ENCODE measurements at regions not wholly inside any gene's neighbourhood (a gene's known extent, or its start where the extent isn't known, plus 50 kb on each side); places are given as distances from the start of the nearest gene placed in this dataset.

DNA sequence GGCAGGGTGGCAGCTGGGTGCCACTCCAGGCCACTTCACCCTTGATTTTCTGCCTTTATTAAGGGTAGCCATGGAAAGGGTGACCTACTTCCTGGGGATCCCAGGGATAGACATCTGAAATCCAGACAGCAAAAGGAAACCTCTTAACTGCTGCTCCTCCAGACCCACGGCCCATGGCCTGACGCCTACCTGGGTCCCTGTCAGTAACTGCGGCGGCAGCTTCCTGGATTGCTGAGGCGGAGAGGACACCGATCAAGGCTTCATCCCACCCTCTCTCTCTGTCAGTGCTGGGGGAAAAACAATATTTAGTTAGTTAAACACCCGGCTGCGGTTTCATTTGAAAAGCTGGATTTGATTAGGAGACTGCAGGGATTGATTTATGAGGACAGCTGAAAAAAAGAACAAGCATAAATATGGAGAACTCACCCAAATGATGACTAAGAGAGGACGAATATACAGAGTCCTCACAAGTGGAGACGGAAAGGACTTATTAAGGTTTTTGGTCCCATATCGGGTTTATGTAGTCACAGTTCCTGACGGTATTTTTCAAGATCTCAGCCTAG lies 158.7 kb upstream of the KLF4 start:
- no peaks in the 10 kb centered on the region for H3K9me3 ChIP-seq (ENCODE audit: control insufficient read depth, low read length)
- no peak overlapping the region for H2AFZ ChIP-seq (ENCODE audit: low read depth, low read length)
- no peak overlapping the region for H2BK12ac ChIP-seq (ENCODE audit: low read length in 2 of 2)
- no peak overlapping the region for H3K4me3 ChIP-seq (ENCODE audit: insufficient read depth in 1 of 2, low read depth in 1 of 2, low read length in 2 of 2)
- H3K79me1 ChIP-seq (replicated peaks; ENCODE audit: low read length, poor library complexity, severe bottlenecking), result no peaks in the 10 kb centered on the region
- no peak overlapping the region for H4K8ac ChIP-seq (ENCODE audit: low read length)
- no peaks in the 10 kb centered on the region for H3K36me3 ChIP-seq (ENCODE audit: control insufficient read depth in 1 of 2, insufficient read depth in 2 of 2, low read depth in 1 of 2, low read length in 2 of 2)
- H3K4me2 ChIP-seq (ENCODE audit: low read length, poor library complexity, severe bottlenecking), result no peak overlapping the region
- DNase-seq, result no peak
- H3K14ac ChIP-seq (ENCODE audit: low read length in 2 of 2), result no peak overlapping the region
- no peak overlapping the region for H4K91ac ChIP-seq (ENCODE audit: low read length)
- H3K18ac ChIP-seq (ENCODE audit: low read depth in 1 of 2, low read length in 2 of 2), result no peak overlapping the region
- H3K4me1 ChIP-seq (ENCODE audit: control insufficient read depth, insufficient read depth, low read depth, low read length), result peaks cover 2% of the 10 kb centered on the region
- H3K27ac ChIP-seq (ENCODE audit: low read length, poor library complexity, severe bottlenecking), result no peak overlapping the region
- H3K4ac ChIP-seq (ENCODE audit: low read depth in 1 of 2, low read length in 2 of 2), result no peak overlapping the region
- H2BK120ac ChIP-seq (ENCODE audit: low read depth, low read length), result no peak overlapping the region
- peaks cover 0 to 13% of the 10 kb centered on the region in 2 experiments for H3K27me3 ChIP-seq (ENCODE audit: control insufficient read depth in 1 of 2, insufficient read depth in 1 of 2, low read length in 2 of 2)
- H3K23ac ChIP-seq (ENCODE audit: low read length in 2 of 2), result no peak overlapping the region
- H3K9ac ChIP-seq (ENCODE audit: low read length), result no peak overlapping the region
- 93% methylated on average over 10 of the region's 12 CpGs for WGBS
- H2BK5ac ChIP-seq (ENCODE audit: low read depth, low read length, poor library complexity, severe bottlenecking), result no peak overlapping the region
- H2BK15ac ChIP-seq (ENCODE audit: low read depth, poor library complexity, severe bottlenecking), result peak overlapping the region; percentile 63
- H2AK5ac ChIP-seq (ENCODE audit: low read length, severe bottlenecking), result no peak overlapping the region

DNA sequence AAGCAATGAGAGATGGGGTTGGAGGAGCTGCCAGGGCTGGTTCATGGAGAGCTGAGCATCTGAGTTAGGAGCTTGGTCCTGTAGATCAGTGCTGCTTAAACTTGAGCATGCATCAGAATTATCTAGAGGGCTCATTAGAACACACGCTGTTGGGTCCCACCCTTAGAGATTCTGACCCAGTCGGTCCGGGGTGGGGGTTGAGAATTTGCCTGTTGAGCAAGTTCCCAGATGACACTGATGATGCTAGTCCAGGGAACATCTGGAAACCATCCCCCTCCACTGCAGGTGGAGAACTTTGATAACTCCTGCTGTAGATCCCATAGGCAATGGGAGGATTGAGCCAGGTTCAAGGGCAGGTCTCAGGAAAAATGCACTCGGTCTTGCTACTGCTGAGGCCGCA lies 158.0 kb upstream of the KLF4 start:
- Histone ChIP-seq H2AFZ (ENCODE audit: low read depth, low read length) (no peak overlapping the region), H3K23ac (ENCODE audit: low read length in 2 of 2) (no peak overlapping the region)

DNA sequence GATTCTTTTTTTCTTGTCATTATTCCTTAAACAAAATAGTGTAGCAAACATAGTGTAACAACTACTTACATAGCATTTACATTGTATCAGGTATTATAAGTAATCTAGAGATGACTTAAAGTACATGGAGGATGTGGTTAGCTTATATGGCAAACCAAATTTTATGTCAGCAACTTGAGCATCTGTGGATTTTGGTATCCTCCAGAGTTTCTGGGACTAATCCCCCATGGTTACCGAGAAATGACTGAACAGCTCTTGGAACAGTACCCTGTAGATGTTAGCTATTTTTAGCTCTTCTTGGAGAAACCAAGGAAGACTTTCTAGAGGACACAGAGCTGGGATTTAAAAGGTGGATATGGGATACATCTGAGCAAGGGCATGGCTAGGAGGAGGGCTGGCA lies 157.6 kb upstream of the KLF4 start:
- Histone ChIP-seq H2BK5ac (ENCODE audit: low read depth, low read length, poor library complexity, severe bottlenecking) (no peak overlapping the region), H3K27me3 (ENCODE audit: control insufficient read depth in 1 of 2, insufficient read depth in 1 of 2, low read length in 2 of 2) (peaks cover 0 to 13% of the 10 kb centered on the region in 2 experiments), H4K8ac (ENCODE audit: low read length) (no peak overlapping the region), H2BK120ac (ENCODE audit: low read depth, low read length) (no peak overlapping the region), H3K14ac (ENCODE audit: low read length in 2 of 2) (no peak overlapping the region), H3K23ac (ENCODE audit: low read length in 2 of 2) (no peak overlapping the region), H2BK12ac (ENCODE audit: low read length in 2 of 2) (no peak overlapping the region), H3K4ac (ENCODE audit: low read depth in 1 of 2, low read length in 2 of 2) (no peak overlapping the region), H3K27ac (ENCODE audit: low read length, poor library complexity, severe bottlenecking) (no peak overlapping the region), H2BK15ac (ENCODE audit: low read depth, poor library complexity, severe bottlenecking) (no peak overlapping the region), H4K91ac (ENCODE audit: low read length) (no peak overlapping the region), H3K79me1 (replicated peaks; ENCODE audit: low read length, poor library complexity, severe bottlenecking) (no peaks in the 10 kb centered on the region), H3K9ac (ENCODE audit: low read length) (no peak overlapping the region), H3K4me2 (ENCODE audit: low read length, poor library complexity, severe bottlenecking) (no peak overlapping the region), H3K4me3 (ENCODE audit: insufficient read depth in 1 of 2, low read depth in 1 of 2, low read length in 2 of 2) (no peak overlapping the region), H2AK5ac (ENCODE audit: low read length, severe bottlenecking) (no peak overlapping the region), H3K18ac (ENCODE audit: low read depth in 1 of 2, low read length in 2 of 2) (peak overlapping the region in 1 of 2 experiments; percentile 21), H3K4me1 (ENCODE audit: control insufficient read depth, insufficient read depth, low read depth, low read length) (peaks cover 1% of the 10 kb centered on the region), H3K36me3 (ENCODE audit: control insufficient read depth in 1 of 2, insufficient read depth in 2 of 2, low read depth in 1 of 2, low read length in 2 of 2) (no peaks in the 10 kb centered on the region), H3K9me3 (ENCODE audit: control insufficient read depth, low read length) (no peaks in the 10 kb centered on the region), H2AFZ (ENCODE audit: low read depth, low read length) (no peak overlapping the region)
- WGBS, result 93% methylated on average over 1 of the region's 1 CpG
- no peak for DNase-seq

More for the DNA sequence above, 158.0 kb upstream of the KLF4 start:
- Histone ChIP-seq H2BK15ac (ENCODE audit: low read depth, poor library complexity, severe bottlenecking) (no peak overlapping the region), H2BK5ac (ENCODE audit: low read depth, low read length, poor library complexity, severe bottlenecking) (no peak overlapping the region), H3K9me3 (ENCODE audit: control insufficient read depth, low read length) (no peaks in the 10 kb centered on the region), H3K9ac (ENCODE audit: low read length) (no peak overlapping the region), H3K14ac (ENCODE audit: low read length in 2 of 2) (no peak overlapping the region), H3K36me3 (ENCODE audit: control insufficient read depth in 1 of 2, insufficient read depth in 2 of 2, low read depth in 1 of 2, low read length in 2 of 2) (no peaks in the 10 kb centered on the region), H2BK120ac (ENCODE audit: low read depth, low read length) (no peak overlapping the region), H3K79me1 (replicated peaks; ENCODE audit: low read length, poor library complexity, severe bottlenecking) (no peaks in the 10 kb centered on the region), H3K4me3 (ENCODE audit: insufficient read depth in 1 of 2, low read depth in 1 of 2, low read length in 2 of 2) (no peak overlapping the region), H3K27ac (ENCODE audit: low read length, poor library complexity, severe bottlenecking) (no peak overlapping the region), H3K4me2 (ENCODE audit: low read length, poor library complexity, severe bottlenecking) (no peak overlapping the region), H3K18ac (ENCODE audit: low read depth in 1 of 2, low read length in 2 of 2) (peak overlapping the region in 1 of 2 experiments; percentile 21), H4K91ac (ENCODE audit: low read length) (no peak overlapping the region), H2BK12ac (ENCODE audit: low read length in 2 of 2) (no peak overlapping the region), H3K27me3 (ENCODE audit: control insufficient read depth in 1 of 2, insufficient read depth in 1 of 2, low read length in 2 of 2) (peaks cover 0 to 12% of the 10 kb centered on the region in 2 experiments), H3K4me1 (ENCODE audit: control insufficient read depth, insufficient read depth, low read depth, low read length) (peaks cover 1% of the 10 kb centered on the region), H4K8ac (ENCODE audit: low read length) (no peak overlapping the region), H3K4ac (ENCODE audit: low read depth in 1 of 2, low read length in 2 of 2) (no peak overlapping the region), H2AK5ac (ENCODE audit: low read length, severe bottlenecking) (no peak overlapping the region)
- WGBS, result 97% methylated on average over 5 of the region's 5 CpGs
- DNase-seq, result no peak

GRCh38 chr9:107645464-107645833 lies 155.9 kb upstream of the KLF4 start:
- H2BK5ac ChIP-seq (ENCODE audit: low read depth, low read length, poor library complexity, severe bottlenecking), result no peak overlapping the region
- peaks cover 1% of the 10 kb centered on the region for H3K4me1 ChIP-seq (ENCODE audit: control insufficient read depth, insufficient read depth, low read depth, low read length)
- H2BK120ac ChIP-seq (ENCODE audit: low read depth, low read length), result no peak overlapping the region
- no peak overlapping the region for H3K4me2 ChIP-seq (ENCODE audit: low read length, poor library complexity, severe bottlenecking)
- no peaks in the 10 kb centered on the region for H3K36me3 ChIP-seq (ENCODE audit: control insufficient read depth in 1 of 2, insufficient read depth in 2 of 2, low read depth in 1 of 2, low read length in 2 of 2)
- H2AFZ ChIP-seq (ENCODE audit: low read depth, low read length), result no peak overlapping the region
- DNase-seq, result no peak
- no peak overlapping the region for H3K27ac ChIP-seq (ENCODE audit: low read length, poor library complexity, severe bottlenecking)
- H2AK5ac ChIP-seq (ENCODE audit: low read length, severe bottlenecking), result no peak overlapping the region
- peaks cover 0 to 13% of the 10 kb centered on the region in 2 experiments for H3K27me3 ChIP-seq (ENCODE audit: control insufficient read depth in 1 of 2, insufficient read depth in 1 of 2, low read length in 2 of 2)
- H2BK15ac ChIP-seq (ENCODE audit: low read depth, poor library complexity, severe bottlenecking), result no peak overlapping the region
- no peak overlapping the region for H3K9ac ChIP-seq (ENCODE audit: low read length)
- H3K9me3 ChIP-seq (ENCODE audit: control insufficient read depth, low read length), result no peaks in the 10 kb centered on the region
- H3K14ac ChIP-seq (ENCODE audit: low read length in 2 of 2), result no peak overlapping the region
- no peak overlapping the region for H4K8ac ChIP-seq (ENCODE audit: low read length)
- no peak overlapping the region for H3K4me3 ChIP-seq (ENCODE audit: insufficient read depth in 1 of 2, low read depth in 1 of 2, low read length in 2 of 2)
- no peaks in the 10 kb centered on the region for H3K79me1 ChIP-seq (replicated peaks; ENCODE audit: low read length, poor library complexity, severe bottlenecking)
- no peak overlapping the region for H3K18ac ChIP-seq (ENCODE audit: low read depth in 1 of 2, low read length in 2 of 2)
- H2BK12ac ChIP-seq (ENCODE audit: low read length in 2 of 2), result no peak overlapping the region
- no peak overlapping the region for H4K91ac ChIP-seq (ENCODE audit: low read length)
- H3K4ac ChIP-seq (ENCODE audit: low read depth in 1 of 2, low read length in 2 of 2), result no peak overlapping the region
- WGBS, result 100% methylated on average over 1 of the region's 1 CpG
- no peak overlapping the region for H3K23ac ChIP-seq (ENCODE audit: low read length in 2 of 2)
